ENCODE measurements at regions not wholly inside any gene's neighbourhood (a gene's known extent, or its start where the extent isn't known, plus 50 kb on each side); places are given as distances from the start of the nearest gene placed in this dataset.

- H3K36me3 ChIP-seq (ENCODE audit: insufficient read depth, low read length): no peaks in the 10 kb centered on the region
- H3K27ac ChIP-seq (ENCODE audit: low read depth, low read length): no peak overlapping the region
- H3K27me3 ChIP-seq (ENCODE audit: insufficient read depth, low read length): peaks cover 5% of the 10 kb centered on the region
- no peaks in the 10 kb centered on the region for H3K9me3 ChIP-seq (ENCODE audit: low read depth, low read length)
- DNase-seq (ENCODE audit: insufficient read length, low spot score, missing footprints): no peak
- H3K4me1 ChIP-seq (ENCODE audit: insufficient read depth, low read length): no peaks in the 10 kb centered on the region
- no peak overlapping the region for H2AFZ ChIP-seq (ENCODE audit: low read length)
- TF ChIP-seq, protein P1, sequence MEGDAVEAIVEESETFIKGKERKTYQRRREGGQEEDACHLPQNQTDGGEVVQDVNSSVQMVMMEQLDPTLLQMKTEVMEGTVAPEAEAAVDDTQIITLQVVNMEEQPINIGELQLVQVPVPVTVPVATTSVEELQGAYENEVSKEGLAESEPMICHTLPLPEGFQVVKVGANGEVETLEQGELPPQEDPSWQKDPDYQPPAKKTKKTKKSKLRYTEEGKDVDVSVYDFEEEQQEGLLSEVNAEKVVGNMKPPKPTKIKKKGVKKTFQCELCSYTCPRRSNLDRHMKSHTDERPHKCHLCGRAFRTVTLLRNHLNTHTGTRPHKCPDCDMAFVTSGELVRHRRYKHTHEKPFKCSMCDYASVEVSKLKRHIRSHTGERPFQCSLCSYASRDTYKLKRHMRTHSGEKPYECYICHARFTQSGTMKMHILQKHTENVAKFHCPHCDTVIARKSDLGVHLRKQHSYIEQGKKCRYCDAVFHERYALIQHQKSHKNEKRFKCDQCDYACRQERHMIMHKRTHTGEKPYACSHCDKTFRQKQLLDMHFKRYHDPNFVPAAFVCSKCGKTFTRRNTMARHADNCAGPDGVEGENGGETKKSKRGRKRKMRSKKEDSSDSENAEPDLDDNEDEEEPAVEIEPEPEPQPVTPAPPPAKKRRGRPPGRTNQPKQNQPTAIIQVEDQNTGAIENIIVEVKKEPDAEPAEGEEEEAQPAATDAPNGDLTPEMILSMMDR (IDR thresholded peaks at IDR 0.05; ENCODE audit: extremely low read depth, low read depth, low read length): no peak
- H3K79me2 ChIP-seq (ENCODE audit: insufficient read depth, low read length): no peaks in the 10 kb centered on the region
- H4K20me1 ChIP-seq (ENCODE audit: insufficient read depth, low read length): no peaks in the 10 kb centered on the region
- H3K4me2 ChIP-seq (ENCODE audit: insufficient read depth, low read length): no peak overlapping the region
- H3K4me3 ChIP-seq (ENCODE audit: insufficient read depth, low read length): no peak overlapping the region
These were observed 166.3 kb upstream of the FBXO11 start for GRCh38 chr2:48072583-48072982.

DNA sequence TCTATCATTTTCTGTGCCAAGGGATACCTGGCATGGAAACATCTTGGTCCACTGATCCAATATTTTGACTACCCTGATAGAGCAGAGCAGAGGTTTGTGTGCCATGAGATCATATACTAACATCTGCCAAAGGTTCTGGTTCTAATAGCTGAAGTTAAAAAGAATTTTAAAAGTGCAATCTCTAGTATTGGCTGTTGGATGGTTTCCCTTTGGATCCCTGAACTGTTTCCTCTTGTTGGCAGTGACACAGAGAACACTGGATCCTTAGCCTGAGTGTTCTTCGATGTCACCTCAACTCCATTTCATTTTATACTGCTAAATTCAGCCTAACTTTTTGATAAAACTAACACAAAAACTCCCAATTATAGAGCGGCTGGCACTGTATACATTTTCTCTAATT is 169.3 kb upstream of the FBXO11 start:
- TF ChIP-seq, protein P1 (IDR thresholded peaks at IDR 0.05; ENCODE audit: extremely low read depth, low read depth, low read length): no peak
- no peaks in the 10 kb centered on the region for H3K79me2 ChIP-seq (ENCODE audit: insufficient read depth, low read length)
- no peak overlapping the region for H3K4me2 ChIP-seq (ENCODE audit: insufficient read depth, low read length)
- H2AFZ ChIP-seq (ENCODE audit: low read length): no peak overlapping the region
- H3K36me3 ChIP-seq (ENCODE audit: insufficient read depth, low read length): no peaks in the 10 kb centered on the region
- H3K9me3 ChIP-seq (ENCODE audit: low read depth, low read length): no peaks in the 10 kb centered on the region
- no peak for DNase-seq (ENCODE audit: insufficient read length, low spot score, missing footprints)
- H3K4me3 ChIP-seq (ENCODE audit: insufficient read depth, low read length): no peak overlapping the region
- H3K4me1 ChIP-seq (ENCODE audit: insufficient read depth, low read length): no peaks in the 10 kb centered on the region
- H3K27ac ChIP-seq (ENCODE audit: low read depth, low read length): no peak overlapping the region
- H3K27me3 ChIP-seq (ENCODE audit: insufficient read depth, low read length): peaks cover 5% of the 10 kb centered on the region
- no peaks in the 10 kb centered on the region for H4K20me1 ChIP-seq (ENCODE audit: insufficient read depth, low read length)

- peak; percentile 4 for DNase-seq (ENCODE audit: insufficient read length, low spot score, missing footprints)
- TF ChIP-seq, protein P1 (IDR thresholded peaks at IDR 0.05; ENCODE audit: extremely low read depth, low read depth, low read length): no peak
These were observed 174.4 kb upstream of the FBXO11 start for GRCh38 chr2:48080534-48081316.

GRCh38 chr2:48081317-48081628 is 175.0 kb upstream of the FBXO11 start:
- no peak for DNase-seq (ENCODE audit: insufficient read length, low spot score, missing footprints)
- H3K36me3 ChIP-seq (ENCODE audit: insufficient read depth, low read length): no peaks in the 10 kb centered on the region
- H3K79me2 ChIP-seq (ENCODE audit: insufficient read depth, low read length): no peaks in the 10 kb centered on the region
- H3K4me3 ChIP-seq (ENCODE audit: insufficient read depth, low read length): no peak overlapping the region
- H3K4me2 ChIP-seq (ENCODE audit: insufficient read depth, low read length): no peak overlapping the region
- no peak overlapping the region for H3K27ac ChIP-seq (ENCODE audit: low read depth, low read length)
- peaks cover 2% of the 10 kb centered on the region for H3K27me3 ChIP-seq (ENCODE audit: insufficient read depth, low read length)
- H3K4me1 ChIP-seq (ENCODE audit: insufficient read depth, low read length): no peaks in the 10 kb centered on the region
- H2AFZ ChIP-seq (ENCODE audit: low read length): no peak overlapping the region
- no peaks in the 10 kb centered on the region for H4K20me1 ChIP-seq (ENCODE audit: insufficient read depth, low read length)
- TF ChIP-seq, protein P1 (IDR thresholded peaks at IDR 0.05; ENCODE audit: extremely low read depth, low read depth, low read length): no peak
- no peaks in the 10 kb centered on the region for H3K9me3 ChIP-seq (ENCODE audit: low read depth, low read length)

More at GRCh38 chr2:48080534-48081316, 174.4 kb upstream of the FBXO11 start:
- peaks cover 2% of the 10 kb centered on the region for H3K27me3 ChIP-seq (ENCODE audit: insufficient read depth, low read length)
- H2AFZ ChIP-seq (ENCODE audit: low read length): no peak overlapping the region
- H4K20me1 ChIP-seq (ENCODE audit: insufficient read depth, low read length): no peaks in the 10 kb centered on the region
- H3K4me2 ChIP-seq (ENCODE audit: insufficient read depth, low read length): no peak overlapping the region
- H3K9me3 ChIP-seq (ENCODE audit: low read depth, low read length): no peaks in the 10 kb centered on the region
- no peak overlapping the region for H3K27ac ChIP-seq (ENCODE audit: low read depth, low read length)
- no peaks in the 10 kb centered on the region for H3K79me2 ChIP-seq (ENCODE audit: insufficient read depth, low read length)
- no peak overlapping the region for H3K4me3 ChIP-seq (ENCODE audit: insufficient read depth, low read length)
- H3K36me3 ChIP-seq (ENCODE audit: insufficient read depth, low read length): no peaks in the 10 kb centered on the region
- H3K4me1 ChIP-seq (ENCODE audit: insufficient read depth, low read length): no peaks in the 10 kb centered on the region

All from osteoblast (primary cell).